Testis (tissue), 2 donors: ENCODE measurements at regions not wholly inside any gene's neighbourhood (a gene's known extent, or its start where the extent isn't known, plus 50 kb on each side); places are given as distances from the start of the nearest gene placed in this dataset.

ENCODE experiments used
- CTCF ChIP-seq, 3 experiments: fragments of 450-650 bp in 2 of 3; fragments of 200-600 bp in 1 of 3; sonication (generic) in 1 of 3; IDR thresholded peaks; one replicate each; pipeline ENCODE4 v1.5.1; 2016 to 2019; ENCODE audit warnings: antibody characterized with exemption in 3 of 3, mild to moderate bottlenecking in 2 of 3, moderate library complexity in 1 of 3
- POLR2A ChIP-seq: fragments of 450-650 bp; IDR thresholded peaks from one replicate; pipeline ENCODE4 v1.6.1; 2017; ENCODE audit warnings: antibody characterized with exemption, mild to moderate bottlenecking, moderate library complexity

- TF ChIP-seq CTCF (IDR thresholded peaks at IDR 0.05) = no peak
- TF ChIP-seq POLR2A = no peak
Observed at GRCh38 chr21:28627261-28627660, 365.4 kb downstream of the LTN1 start.
